Spleen (tissue), 11 donors: ENCODE measurements at regions not wholly inside any gene's neighbourhood (a gene's known extent, or its start where the extent isn't known, plus 50 kb on each side); places are given as distances from the start of the nearest gene placed in this dataset.
"Not testable (repeated sequence)": the region's sequence is repeated elsewhere in the genome, so short reads cannot be mapped to it uniquely, and the experiment has no call there.

Experiments used
- DNase-seq: peaks from one replicate; pipeline ENCODE4 v3.0.0-alpha.2; 2020
- H3K27ac ChIP-seq, 8 donors: fragments of 200-600 bp; sonication (generic) in 7 of 8; 1 replicate in 4 of 8; 2 replicates in 4 of 8; pipeline versions ENCODE4 v1.5.0 to v1.8.0; 2016 to 2021; ENCODE audit warnings: inconsistent platforms in 4 of 8, mild to moderate bottlenecking in 4 of 8, moderate library complexity in 1 of 8
- H3K27me3 ChIP-seq, 7 donors: fragments of 200-600 bp; sonication (generic) in 6 of 7; replicated peaks in 1 of 7; 1 replicate in 4 of 7; 2 replicates in 3 of 7; pipeline versions ENCODE4 v1.5.0 to v1.8.0; 2016 to 2021; ENCODE audit warnings: inconsistent platforms in 3 of 7, mild to moderate bottlenecking in 1 of 7
- H3K36me3 ChIP-seq, 6 donors: fragments of 200-600 bp; sonication (generic) in 5 of 6; 1 replicate in 4 of 6; 2 replicates in 2 of 6; pipeline versions ENCODE4 v1.5.0 to v1.8.0; 2016 to 2021; ENCODE audit warnings: inconsistent platforms in 2 of 6
- H3K4me1 ChIP-seq, 6 donors: fragments of 200-600 bp; sonication (generic) in 5 of 6; 1 replicate in 3 of 6; 2 replicates in 3 of 6; pipeline versions ENCODE4 v1.5.0 to v1.8.0; 2016 to 2021; ENCODE audit warnings: inconsistent platforms in 3 of 6
- H3K4me3 ChIP-seq, 8 donors: fragments of 200-600 bp; sonication (generic) in 7 of 8; 1 replicate in 4 of 8; 2 replicates in 4 of 8; pipeline versions ENCODE4 v1.5.0 to v1.8.0; 2016 to 2021; ENCODE audit warnings: inconsistent platforms in 4 of 8, mild to moderate bottlenecking in 4 of 8, moderate library complexity in 2 of 8
- H3K9me3 ChIP-seq, 8 donors: fragments of 200-600 bp; sonication (generic) in 7 of 8; 1 replicate in 4 of 8; 2 replicates in 4 of 8; pipeline versions ENCODE4 v1.5.0 to v1.8.0; 2016 to 2021; ENCODE audit warnings: inconsistent platforms in 4 of 8
- POLR2A ChIP-seq, 3 donors: fragments of 450-650 bp; IDR thresholded peaks; one replicate each; pipeline ENCODE4 v1.5.1; 2017; ENCODE audit warnings: antibody characterized with exemption in 3 of 3, mild to moderate bottlenecking in 1 of 3
- POLR2AphosphoS5 ChIP-seq, 3 donors: sonication (generic); formaldehyde crosslinking; IDR thresholded peaks; one replicate each; pipeline ENCODE4 v1.5.1; 2017; ENCODE audit warnings: antibody characterized with exemption in 3 of 3
- WGBS, 5 donors: extraction: QIAGEN DNeasy Blood & Tissue Kit in 3 of 5; methylation state at CpG; one replicate each; pipeline versions ENCODE4 v1.1.5 to v1.1.7; 2013 to 2018; 5-methylcytosine and 5-hydroxymethylcytosine counted together
- intact Hi-C: fragments of 100-400 bp; cut with DNase I; formaldehyde crosslinking; loops from one replicate; pipeline ENCODE4 v1.15.0; 2023; ENCODE audit warnings: low total_unique reads
- TF ChIP-seq, protein P1 (sequence below), 11 experiments: fragments of 200-600 bp in 7 of 11; fragments of 450-650 bp in 4 of 11; sonication (generic) in 4 of 11; IDR thresholded peaks in 8 of 11; conservative IDR thresholded peaks in 3 of 11; 1 replicate in 7 of 11; 2 replicates in 4 of 11; pipeline versions ENCODE4 v1.4.0 to v1.8.0; 2016 to 2021; ENCODE audit warnings: antibody characterized with exemption in 11 of 11, inconsistent platforms in 4 of 11, mild to moderate bottlenecking in 1 of 11
- donor health status: healthy with polysubstance abuse.
- donor health status: DM: no; HTN: no; CAD: no; lungs with moderate emphysema.
- donor health status: DM: no; HTN: no; CAD: no.
- donor health status: Bipolar disorder and iron deficiency.
- donor health status: healthy.
- donor health status: DM: no; HTN: no; CAD: no.
- donor health status: DM: yes; HTN: yes; CAD: no.

DNA sequence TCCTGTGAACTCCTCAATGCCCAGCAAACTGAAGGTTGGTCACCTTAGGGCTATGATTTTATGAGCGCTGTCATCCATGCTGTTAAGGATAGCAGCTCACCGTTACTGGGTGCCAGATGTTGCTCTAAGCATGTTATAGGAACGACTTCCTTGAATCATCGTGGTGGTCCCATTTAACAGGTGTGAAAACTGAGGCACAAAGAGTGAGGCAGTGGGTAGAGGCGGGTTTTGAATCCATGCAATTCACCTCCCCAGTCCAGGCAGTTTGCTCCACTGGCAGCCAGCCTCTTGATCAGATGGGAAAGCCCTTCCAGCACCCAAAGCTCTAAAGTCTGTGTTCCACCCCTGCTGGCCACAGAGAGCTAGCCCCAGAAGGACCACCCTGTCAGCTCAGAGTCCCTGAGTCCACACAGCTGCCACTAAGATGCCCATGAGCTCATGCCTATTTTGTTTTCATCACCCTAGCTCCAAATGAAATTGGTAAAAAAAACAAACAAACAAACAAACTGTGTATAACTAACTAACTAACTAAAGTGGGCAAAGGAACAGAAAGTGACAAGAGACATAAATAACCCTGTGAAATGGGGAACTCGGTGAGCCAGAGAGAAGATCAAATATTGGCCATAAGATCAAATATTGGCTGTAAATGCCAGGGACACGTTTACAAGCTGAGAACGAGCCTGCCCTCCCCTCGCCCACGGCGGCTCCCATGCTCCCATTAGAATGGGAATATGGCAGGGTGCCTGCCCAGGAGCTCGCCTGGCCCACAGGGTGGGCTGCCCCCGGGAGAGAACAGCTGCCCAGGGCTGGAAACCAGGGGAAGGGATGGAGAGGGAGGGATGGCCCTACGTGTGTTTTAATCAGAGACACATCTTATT lies 72.3 kb upstream of the RFLNA start:
- Histone ChIP-seq H3K27me3 (peaks cover 0 to 10% (median 0%) of the 10 kb centered on the region in 7 donors), H3K4me3 (no peak overlapping the region), H3K36me3 (no peaks in the 10 kb centered on the region), H3K27ac (no peak overlapping the region), H3K4me1 (peaks cover 0 to 10% (median 0%) of the 10 kb centered on the region in 6 donors), H3K9me3 (peaks cover 0 to 10% (median 7%) of the 10 kb centered on the region in 8 donors)
- DNase-seq = no peak
- TF ChIP-seq, protein P1, sequence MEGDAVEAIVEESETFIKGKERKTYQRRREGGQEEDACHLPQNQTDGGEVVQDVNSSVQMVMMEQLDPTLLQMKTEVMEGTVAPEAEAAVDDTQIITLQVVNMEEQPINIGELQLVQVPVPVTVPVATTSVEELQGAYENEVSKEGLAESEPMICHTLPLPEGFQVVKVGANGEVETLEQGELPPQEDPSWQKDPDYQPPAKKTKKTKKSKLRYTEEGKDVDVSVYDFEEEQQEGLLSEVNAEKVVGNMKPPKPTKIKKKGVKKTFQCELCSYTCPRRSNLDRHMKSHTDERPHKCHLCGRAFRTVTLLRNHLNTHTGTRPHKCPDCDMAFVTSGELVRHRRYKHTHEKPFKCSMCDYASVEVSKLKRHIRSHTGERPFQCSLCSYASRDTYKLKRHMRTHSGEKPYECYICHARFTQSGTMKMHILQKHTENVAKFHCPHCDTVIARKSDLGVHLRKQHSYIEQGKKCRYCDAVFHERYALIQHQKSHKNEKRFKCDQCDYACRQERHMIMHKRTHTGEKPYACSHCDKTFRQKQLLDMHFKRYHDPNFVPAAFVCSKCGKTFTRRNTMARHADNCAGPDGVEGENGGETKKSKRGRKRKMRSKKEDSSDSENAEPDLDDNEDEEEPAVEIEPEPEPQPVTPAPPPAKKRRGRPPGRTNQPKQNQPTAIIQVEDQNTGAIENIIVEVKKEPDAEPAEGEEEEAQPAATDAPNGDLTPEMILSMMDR (IDR thresholded peaks at IDR 0.05 in 8 of 11, conservative IDR thresholded peaks at IDR 0.05 in 3 of 11) = no peak
- TF ChIP-seq POLR2A (IDR thresholded peaks at IDR 0.05) (no peak), POLR2AphosphoS5 (IDR thresholded peaks at IDR 0.05) (no peak)
- intact Hi-C loops = no loop called here
- 69 to 84% (median 80%) methylated on average over 14 of the region's 14 CpGs for WGBS, 5 donors

DNA sequence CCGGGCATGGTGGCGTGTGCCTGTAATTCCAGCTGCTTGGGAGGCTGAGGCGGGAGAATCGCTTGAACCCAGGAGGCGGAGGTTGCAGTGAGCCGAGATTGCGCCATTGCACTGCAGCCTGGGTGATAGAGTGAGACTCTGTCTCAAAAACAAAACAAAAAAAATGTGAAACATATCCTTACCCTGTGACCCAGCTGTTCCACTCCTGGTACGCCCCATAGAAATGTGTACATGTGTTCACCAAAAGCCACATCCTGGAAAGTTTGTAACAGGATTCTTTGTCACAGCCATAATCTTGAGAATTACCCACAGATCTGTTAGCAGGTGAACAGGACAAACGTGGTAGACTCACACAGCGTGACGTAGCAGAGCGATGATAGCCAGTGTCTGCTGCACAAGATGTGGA lies 71.2 kb upstream of the RFLNA start:
- H3K4me3 ChIP-seq, H3K9me3 ChIP-seq, H3K4me1 ChIP-seq, H3K36me3 ChIP-seq, intact Hi-C loops, H3K27ac ChIP-seq, DNase-seq: not testable (repeated sequence)
- 63 to 74% (median 67%) methylated on average over 12 of the region's 12 CpGs for WGBS, 5 donors
- peaks cover 0 to 16% (median 0%) of the 10 kb centered on the region in 7 donors for H3K27me3 ChIP-seq

DNA sequence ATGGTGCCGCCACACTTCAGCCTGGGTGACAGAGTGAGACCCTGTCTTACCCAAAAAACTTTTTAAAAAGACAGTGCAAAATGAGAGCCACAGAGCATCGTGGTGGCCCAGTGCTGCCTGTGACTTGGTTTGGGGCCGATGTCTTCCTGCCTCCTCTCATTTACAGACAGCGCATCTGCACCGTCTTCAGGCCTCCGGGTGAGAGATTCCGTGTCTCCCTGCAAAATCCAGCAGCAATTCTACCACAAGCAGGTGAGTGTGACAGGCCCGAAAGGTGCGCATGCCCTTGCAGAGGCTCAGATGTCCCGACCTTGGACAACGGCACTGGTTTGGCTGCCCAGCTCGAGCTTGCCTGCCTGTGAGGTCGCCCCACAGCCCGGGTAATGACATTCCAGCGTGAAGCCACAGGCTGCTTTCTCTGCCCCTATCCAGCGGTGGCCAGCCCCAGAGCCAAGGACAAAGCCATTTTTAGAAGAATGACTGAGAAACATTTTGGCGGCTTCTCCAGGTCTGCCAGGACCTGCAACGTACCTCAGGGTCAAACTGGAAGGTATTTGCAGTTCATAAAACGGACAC lies 70.3 kb upstream of the RFLNA start:
- DNase-seq = no peak
- no peak overlapping the region for H3K4me3 ChIP-seq
- intact Hi-C loops = no loop called here
- no peaks in the 10 kb centered on the region for H3K36me3 ChIP-seq
- WGBS, 5 donors = 81 to 87% (median 83%) methylated on average over 17 to 19 of the region's 19 CpGs
- peaks cover 0 to 16% (median 0%) of the 10 kb centered on the region in 7 donors for H3K27me3 ChIP-seq
- H3K9me3 ChIP-seq = peaks cover 0 to 10% (median 7%) of the 10 kb centered on the region in 8 donors
- peaks cover 0 to 3% (median 0%) of the 10 kb centered on the region in 6 donors for H3K4me1 ChIP-seq
- no peak overlapping the region for H3K27ac ChIP-seq
- TF ChIP-seq POLR2A (IDR thresholded peaks at IDR 0.05) (no peak), POLR2AphosphoS5 (IDR thresholded peaks at IDR 0.05) (no peak)
- TF ChIP-seq, protein P1 (IDR thresholded peaks at IDR 0.05 in 8 of 11, conservative IDR thresholded peaks at IDR 0.05 in 3 of 11) = no peak

DNA sequence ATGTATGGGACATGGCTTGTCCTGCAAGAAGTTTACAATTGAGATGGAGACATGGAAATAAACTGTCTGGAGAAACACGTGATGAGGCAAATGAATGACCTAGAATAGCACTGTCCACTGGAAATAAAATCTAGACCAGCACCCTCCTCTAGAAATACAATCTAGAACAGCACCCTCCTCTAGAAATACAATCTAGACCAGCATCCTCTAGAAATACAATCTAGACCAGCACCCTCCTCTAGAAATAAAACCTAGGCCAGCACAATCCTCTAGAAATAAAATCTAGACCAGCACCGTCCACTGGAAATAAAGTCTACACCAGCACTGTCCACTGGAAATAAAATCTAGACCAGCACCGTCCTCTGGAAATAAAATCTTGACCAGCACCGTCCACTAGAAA lies 69.2 kb upstream of the RFLNA start:
- Histone ChIP-seq H3K36me3 (no peaks in the 10 kb centered on the region), H3K27me3 (peaks cover 0 to 16% (median 0%) of the 10 kb centered on the region in 7 donors), H3K4me3 (no peak overlapping the region), H3K27ac (no peak overlapping the region), H3K4me1 (peaks cover 0 to 3% (median 0%) of the 10 kb centered on the region in 6 donors), H3K9me3 (peaks cover 0 to 5% (median 2%) of the 10 kb centered on the region in 8 donors)
- no peak for DNase-seq
- WGBS, 5 donors = 82 to 95% (median 87%) methylated on average over 4 of the region's 4 CpGs
- intact Hi-C loops = no loop called here
- TF ChIP-seq POLR2A (IDR thresholded peaks at IDR 0.05) (no peak), POLR2AphosphoS5 (IDR thresholded peaks at IDR 0.05) (no peak)
- TF ChIP-seq, protein P1 (IDR thresholded peaks at IDR 0.05 in 8 of 11, conservative IDR thresholded peaks at IDR 0.05 in 3 of 11) = no peak
